IPS-NIHi7 (cell line): ENCODE measurements at regions not wholly inside any gene's neighbourhood (a gene's known extent, or its start where the extent isn't known, plus 50 kb on each side); places are given as distances from the start of the nearest gene placed in this dataset.
"Not testable (repeated sequence)": the region's sequence is repeated elsewhere in the genome, so short reads cannot be mapped to it uniquely, and the experiment has no call there.

Experiments
- DNase-seq: peaks from one replicate; pipeline ENCODE4 v3.0.0; 2012; ENCODE audit warnings: mixed read lengths; ENCODE audit errors: extremely low spot score

- no peak for DNase-seq
Observed at GRCh38 chr6:154921482-154921881, 73.6 kb upstream of the TIAM2 start.

GRCh38 chr6:154923199-154923869, 71.8 kb upstream of the TIAM2 start:
- peak; percentile 35 for DNase-seq

DNA sequence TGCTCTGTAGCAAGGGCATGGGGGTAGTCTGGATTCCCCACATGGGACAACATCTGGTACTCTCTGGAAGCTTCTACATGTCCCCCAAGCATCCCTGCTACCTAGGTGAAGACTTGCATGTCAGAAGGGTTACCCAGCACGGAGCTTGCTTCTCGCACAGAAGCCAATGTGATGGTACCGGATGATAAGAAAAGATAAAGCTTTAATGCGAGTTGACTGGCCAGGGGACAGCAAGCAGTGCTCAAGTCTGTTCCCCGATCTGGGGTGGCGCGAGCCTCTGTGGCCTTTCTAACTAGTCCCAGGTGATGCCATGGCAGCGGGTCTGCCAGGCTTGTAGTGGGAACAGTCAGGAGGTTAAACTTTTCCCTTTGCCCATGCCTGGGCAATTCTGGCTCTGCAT, 70.0 kb upstream of the TIAM2 start:
- no peak for DNase-seq

DNA sequence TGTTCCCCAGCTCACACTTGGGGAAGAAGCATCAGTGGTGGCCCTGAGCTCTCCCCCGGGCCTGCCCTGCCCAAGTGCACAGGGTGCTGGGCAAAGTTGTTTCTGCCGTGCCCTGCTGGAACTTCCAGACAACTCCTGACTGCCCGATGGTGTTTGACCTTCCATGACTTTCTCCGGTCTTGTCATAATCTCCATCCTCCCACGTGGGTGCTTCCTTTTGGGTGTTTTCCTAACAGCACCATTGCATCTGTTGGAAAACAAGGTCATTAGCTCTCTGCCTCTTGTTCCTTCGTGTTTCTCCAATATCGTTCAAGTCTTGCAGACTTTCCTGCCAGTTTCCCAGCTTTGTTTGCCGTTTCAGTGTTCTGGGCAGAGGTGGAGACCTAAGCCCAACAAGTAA, 68.7 kb upstream of the TIAM2 start:
- no peak for DNase-seq

- DNase-seq = peak; percentile 74
Observed at GRCh38 chr6:154928325-154928922, 66.7 kb upstream of the TIAM2 start.

GRCh38 chr6:154930451-154930851, 64.7 kb upstream of the TIAM2 start:
- DNase-seq = no peak

DNA sequence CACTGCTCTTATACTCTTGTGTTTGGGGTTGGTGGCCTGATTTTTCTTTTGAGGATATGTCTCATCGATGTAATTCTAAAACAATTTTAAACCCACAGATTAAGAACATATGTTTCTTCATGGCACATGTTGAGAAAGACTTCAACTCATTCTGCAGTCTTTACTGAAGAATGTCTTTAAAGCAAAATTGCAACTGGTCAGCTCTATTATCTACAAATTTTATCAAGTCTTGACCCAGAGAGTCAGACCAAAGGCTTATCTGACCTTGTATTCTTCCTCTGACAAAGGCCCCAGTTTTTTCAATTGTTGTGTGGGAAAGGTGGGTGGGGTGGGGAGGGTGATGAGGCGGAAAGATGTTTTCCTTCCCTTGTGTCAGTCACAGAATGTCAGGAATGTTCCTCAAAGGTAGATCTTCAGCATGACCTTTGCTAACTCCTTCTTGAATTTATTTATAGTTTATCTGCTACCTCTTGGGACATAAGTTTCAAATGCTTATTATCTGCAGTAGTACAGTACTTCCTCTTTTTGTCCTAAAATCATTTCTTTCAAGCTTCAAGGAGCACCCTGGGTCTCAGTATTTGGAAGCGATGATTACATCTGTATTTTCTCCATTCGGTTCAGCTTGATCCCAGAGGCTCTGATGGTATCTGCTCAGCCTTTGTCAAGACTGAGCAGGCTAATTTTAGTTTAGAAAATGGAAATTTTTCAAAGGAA, 63.2 kb upstream of the TIAM2 start:
- peak; percentile 41 for DNase-seq

- DNase-seq = peak; percentile 69
Observed at GRCh38 chr6:154932515-154933027, 62.5 kb upstream of the TIAM2 start.

GRCh38 chr6:154933181-154933827, 61.8 kb upstream of the TIAM2 start:
- DNase-seq = no peak

DNA sequence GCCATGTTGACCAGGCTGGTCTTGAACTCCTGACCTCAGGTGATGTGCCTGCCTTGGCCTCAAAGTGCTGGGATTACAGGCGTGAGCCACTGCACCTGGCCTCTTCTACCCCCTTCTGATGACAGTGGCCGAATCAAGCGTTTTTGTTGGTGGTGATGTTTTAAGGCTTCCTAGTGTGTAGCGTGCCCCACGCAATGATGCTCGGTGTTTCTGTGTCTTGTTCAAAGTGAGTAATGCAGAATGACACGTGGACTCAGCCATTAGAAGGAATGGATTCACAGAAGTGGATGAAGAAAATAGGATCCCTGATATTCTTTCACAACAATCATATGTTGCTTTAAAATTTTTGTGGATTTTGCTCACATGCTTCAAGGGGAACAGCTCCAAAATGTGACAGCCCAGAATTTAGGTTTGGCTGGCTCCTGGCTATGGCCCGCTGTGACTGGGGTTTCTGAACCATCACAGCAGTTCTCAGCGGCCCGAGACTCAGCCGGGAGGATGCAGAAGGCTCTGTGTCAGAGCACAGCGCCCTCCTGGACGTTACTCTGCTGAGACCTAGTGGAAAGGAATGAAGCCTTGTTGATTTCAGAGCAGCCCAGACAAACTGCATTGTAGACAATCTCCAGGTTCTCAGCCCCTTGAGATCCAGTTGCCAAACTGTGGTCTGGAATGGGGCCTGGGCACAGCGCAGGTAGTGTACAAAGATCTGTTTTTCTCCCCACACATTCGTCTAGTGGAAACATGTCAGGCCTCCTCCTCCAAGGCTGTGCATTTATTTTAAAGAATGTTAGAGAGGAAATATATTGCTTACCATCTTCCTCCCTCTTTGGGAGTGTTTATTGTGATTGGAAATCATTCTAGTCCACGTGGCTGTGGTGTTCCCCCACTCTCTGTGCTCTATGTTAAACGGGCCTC, 57.6 kb upstream of the TIAM2 start:
- peak; percentile 45 for DNase-seq

- DNase-seq = no peak
Observed at GRCh38 chr6:154938221-154938580, 56.9 kb upstream of the TIAM2 start.

GRCh38 chr6:154938727-154939285, 56.3 kb upstream of the TIAM2 start:
- DNase-seq = not testable (repeated sequence)

GRCh38 chr6:154942770-154943169, 52.3 kb upstream of the TIAM2 start:
- no peak for DNase-seq

- DNase-seq = no peak
Observed at GRCh38 chr6:154945271-154945890, 49.7 kb upstream of the TIAM2 start.
